HG02763 (cell line): ENCODE measurements at regions not wholly inside any gene's neighbourhood (a gene's known extent, or its start where the extent isn't known, plus 50 kb on each side); places are given as distances from the start of the nearest gene placed in this dataset.

Source experiments
- ATAC-seq: cut with Tn5 transposase; IDR thresholded peaks from one replicate; pipeline ENCODE4 v1.9.1; 2021; ENCODE audit warnings: mild to moderate bottlenecking, moderate library complexity; ENCODE audit not compliant: unreplicated experiment

- ATAC-seq: no peak
These were observed 1414.3 kb upstream of the CDH6 start for GRCh38 chr5:29779141-29779540.

DNA sequence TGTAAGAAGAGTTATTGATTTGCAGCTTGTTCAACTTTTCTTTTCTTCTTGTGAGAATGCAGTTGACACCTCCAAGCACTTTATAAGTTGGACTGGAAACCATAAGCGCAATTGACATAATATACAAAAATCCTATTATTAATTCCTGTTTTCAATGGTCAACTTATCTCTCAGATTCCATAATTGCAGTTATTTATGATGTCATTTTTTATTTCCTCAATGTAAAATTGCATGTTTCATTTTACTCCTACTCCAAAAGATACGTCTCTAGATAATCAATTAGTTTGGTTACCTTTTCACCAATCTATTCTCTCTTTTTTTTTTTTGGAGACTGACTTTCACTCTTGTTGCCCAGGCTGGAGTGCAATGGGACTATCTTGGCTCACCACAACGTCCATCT lies 1416.1 kb upstream of the CDH6 start:
- ATAC-seq: no peak

DNA sequence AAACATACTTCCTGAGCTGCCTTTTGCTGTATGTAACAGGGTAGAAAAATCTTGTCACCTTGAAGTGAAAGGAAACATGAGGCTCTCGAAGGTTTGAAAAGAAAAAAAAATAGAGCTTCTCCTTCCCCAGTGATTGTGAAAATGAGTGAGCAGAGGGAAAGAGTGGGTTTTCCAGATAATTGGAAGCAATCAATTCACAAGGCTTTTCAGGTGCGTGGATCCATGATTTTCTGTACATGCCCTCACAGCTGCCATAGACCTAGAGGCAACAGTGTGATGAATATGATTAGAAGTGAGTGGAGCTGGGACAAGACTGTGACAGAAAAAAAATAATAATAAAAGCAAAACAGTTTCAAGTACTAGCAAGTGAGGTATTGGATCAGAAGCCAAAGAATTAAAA lies 1422.5 kb upstream of the CDH6 start:
- no peak for ATAC-seq

GRCh38 chr5:29769474-29769873 lies 1424.0 kb upstream of the CDH6 start:
- ATAC-seq: no peak

- ATAC-seq: no peak
These were observed 1434.5 kb upstream of the CDH6 start for GRCh38 chr5:29758986-29759421.

- no peak for ATAC-seq
These were observed 1443.0 kb upstream of the CDH6 start for GRCh38 chr5:29750453-29750852.

- ATAC-seq: no peak
These were observed 1448.9 kb upstream of the CDH6 start for GRCh38 chr5:29744618-29745017.

DNA sequence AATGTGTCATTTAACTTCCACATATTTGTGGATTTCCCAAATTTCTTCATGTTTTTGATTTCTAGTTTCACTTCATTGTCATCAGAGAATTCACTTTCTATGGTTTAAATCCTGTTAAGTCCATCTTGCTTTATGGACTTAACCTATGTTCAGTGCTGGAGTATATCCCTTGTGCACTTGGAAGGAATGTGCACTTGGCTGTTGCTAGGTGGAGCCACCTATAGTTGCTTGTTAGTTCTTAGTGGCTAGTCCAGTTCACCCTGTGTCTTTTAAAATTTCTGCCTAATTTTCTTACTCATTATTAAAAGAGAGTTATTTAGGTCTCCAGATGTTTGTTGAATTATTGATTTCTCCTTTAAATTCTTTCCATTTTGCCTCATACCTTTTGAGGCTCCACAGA lies 1472.5 kb upstream of the CDH6 start:
- no peak for ATAC-seq

DNA sequence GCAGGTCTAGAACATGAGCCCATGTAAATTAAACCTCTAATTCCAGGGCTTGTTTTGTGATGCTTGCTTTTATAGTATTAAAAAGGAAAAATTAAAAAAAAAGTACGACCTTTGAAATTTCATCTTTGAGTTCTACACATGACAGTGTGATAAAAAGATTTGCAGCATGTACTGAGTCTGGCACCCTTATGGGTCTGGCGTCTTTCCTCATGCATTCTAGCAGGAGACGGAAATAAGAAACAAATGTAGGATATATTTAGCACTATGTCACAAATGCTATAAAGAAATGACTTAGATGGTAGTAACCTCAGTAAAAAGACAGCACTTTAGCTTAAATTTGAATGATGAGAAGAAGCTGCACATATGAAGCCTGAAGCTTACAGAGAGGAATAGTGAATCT lies 1474.3 kb upstream of the CDH6 start:
- no peak for ATAC-seq

DNA sequence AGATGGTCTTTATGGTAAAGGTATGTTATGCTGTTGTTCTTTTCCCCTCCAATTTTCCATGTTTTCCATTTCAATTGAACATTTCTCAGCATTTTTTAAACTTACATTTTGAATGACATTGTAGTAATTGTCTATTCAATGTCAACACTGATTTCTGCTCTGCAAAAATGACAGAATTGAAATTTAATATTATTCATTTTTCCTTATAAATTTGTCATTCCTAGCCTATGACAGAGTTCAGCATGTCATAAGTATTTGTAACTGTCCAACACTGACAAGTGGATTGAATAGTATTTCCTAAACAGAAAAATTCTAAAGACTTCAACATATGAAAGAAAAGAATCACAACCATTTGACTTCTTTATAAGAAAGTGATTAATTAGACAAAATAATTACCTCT lies 1478.3 kb upstream of the CDH6 start:
- no peak for ATAC-seq

- no peak for ATAC-seq
These were observed 1490.6 kb upstream of the CDH6 start for GRCh38 chr5:29702875-29703274.

DNA sequence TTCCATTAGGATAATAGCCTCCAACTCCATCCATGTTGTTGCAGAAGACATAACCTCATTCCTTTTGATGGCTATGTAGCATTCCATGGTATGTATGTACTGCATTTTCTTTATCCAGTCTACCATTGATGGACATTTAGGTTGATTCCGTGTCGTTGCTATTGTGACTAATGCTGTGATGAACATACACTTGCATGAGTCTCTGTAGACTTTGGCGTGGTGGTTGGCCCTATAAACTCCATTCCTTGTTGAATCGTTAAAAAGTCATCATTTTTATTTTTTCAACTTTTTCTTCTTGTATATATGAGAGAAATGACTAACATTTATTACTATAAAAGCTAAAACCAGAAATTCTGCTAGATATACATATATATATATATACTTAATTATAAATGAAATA lies 1491.9 kb upstream of the CDH6 start:
- ATAC-seq: no peak

- ATAC-seq: no peak
These were observed 1495.6 kb upstream of the CDH6 start for GRCh38 chr5:29697785-29698414.

DNA sequence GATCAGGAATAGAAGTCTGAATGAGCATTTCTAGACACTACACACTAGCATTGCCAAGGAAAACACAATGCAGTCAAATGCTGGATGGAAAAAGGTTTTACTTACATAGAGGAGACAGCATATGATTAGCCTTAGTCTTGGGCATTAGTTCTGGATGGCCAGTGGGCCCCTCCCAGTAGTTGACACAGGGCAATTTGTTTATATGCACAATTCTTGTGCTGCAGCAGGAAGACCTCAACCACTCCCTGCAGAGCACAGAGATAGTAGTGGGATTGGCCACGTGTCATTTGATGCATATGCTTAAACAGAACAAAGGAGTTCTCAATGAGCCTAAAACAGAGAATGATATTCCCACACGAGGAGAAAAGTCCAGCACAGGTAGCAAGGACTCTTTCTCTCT lies 1496.2 kb upstream of the CDH6 start:
- ATAC-seq: no peak

GRCh38 chr5:29672678-29673077 lies 1520.8 kb upstream of the CDH6 start:
- ATAC-seq: no peak

- ATAC-seq: no peak
These were observed 1530.6 kb upstream of the CDH6 start for GRCh38 chr5:29662876-29663275.

GRCh38 chr5:29654954-29655353 lies 1538.5 kb upstream of the CDH6 start:
- no peak for ATAC-seq

DNA sequence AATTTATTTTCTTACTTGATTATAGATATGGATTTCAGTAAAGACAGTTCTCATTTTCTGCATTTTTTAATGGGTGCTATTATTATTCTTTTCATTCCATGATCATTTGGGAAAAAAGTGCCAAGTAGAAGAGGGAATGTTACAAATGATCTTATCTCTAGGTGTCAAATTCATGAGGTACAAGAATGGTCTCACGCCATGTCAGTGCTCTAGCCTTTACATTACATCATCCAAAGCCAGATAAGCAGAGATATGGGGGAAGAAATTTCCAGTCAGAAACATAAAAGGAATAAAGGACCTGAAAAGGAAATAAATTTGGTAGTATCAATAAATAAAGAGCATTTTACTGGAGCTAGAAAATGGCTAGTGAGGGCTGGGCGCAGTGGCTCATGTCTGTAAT lies 1544.2 kb upstream of the CDH6 start:
- ATAC-seq: no peak

- ATAC-seq: no peak
These were observed 1550.9 kb upstream of the CDH6 start for GRCh38 chr5:29642601-29643000.

DNA sequence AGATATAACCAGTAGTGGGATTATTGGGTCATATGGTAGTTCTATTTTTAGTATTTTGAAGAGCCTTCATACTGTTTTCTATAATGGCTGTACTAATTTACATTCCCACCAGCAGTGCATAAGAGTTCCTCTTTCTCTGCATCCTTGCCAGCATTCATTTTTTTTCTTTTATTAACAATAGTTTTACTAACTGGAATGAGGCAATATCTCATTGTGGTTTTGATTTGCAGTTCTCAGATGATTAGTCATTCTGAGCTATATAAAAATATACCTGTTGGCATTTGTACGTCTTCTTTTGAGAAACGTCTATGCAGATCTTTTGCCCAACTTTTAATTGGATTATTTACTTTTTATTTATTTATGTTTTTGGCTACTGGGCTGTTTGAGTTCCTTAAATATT lies 1579.3 kb upstream of the CDH6 start:
- no peak for ATAC-seq

DNA sequence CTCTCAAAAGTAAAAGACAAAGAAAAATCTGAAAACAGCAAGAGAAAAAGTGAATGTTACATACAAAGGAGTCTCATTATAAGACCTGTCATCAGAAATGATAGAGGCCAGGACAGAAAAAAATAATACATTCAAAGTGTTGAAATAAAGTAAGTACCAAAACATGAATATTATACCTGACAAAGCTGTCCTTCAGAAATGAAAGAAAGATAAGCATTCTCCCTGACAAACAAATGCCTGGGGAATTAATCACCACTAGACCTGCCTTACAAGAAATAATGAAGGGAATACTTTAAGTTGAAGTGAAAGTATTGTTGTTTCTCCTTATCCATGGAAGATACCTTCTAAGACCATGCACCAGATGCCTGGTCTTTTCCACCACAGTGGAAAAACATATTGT lies 1605.2 kb upstream of the CDH6 start:
- ATAC-seq: no peak

- no peak for ATAC-seq
These were observed 1605.7 kb upstream of the CDH6 start for GRCh38 chr5:29587832-29588231.

GRCh38 chr5:29568028-29568427 lies 1625.5 kb upstream of the CDH6 start:
- ATAC-seq: no peak
